MM.1S (cell line): ENCODE measurements at regions not wholly inside any gene's neighbourhood (a gene's known extent, or its start where the extent isn't known, plus 50 kb on each side); places are given as distances from the start of the nearest gene placed in this dataset.

Experiments
- DNase-seq: peaks from one replicate; pipeline ENCODE4 v3.0.0-alpha.2; 2015
- H2AFZ ChIP-seq: fragments of 300-600 bp; sonication (generic); 2 replicates; pipeline ENCODE4 v1.6.0; 2016; ENCODE audit warnings: antibody characterized with exemption, low read length
- H3F3A ChIP-seq: fragments of 300-600 bp; sonication (generic); 2 replicates; pipeline ENCODE4 v1.6.1; 2016; ENCODE audit warnings: mild to moderate bottlenecking, antibody characterized with exemption, low read length, moderate library complexity, mixed read lengths; ENCODE audit not compliant: insufficient read depth
- H3K27ac ChIP-seq: fragments of 300-600 bp; sonication (generic); 2 replicates; pipeline ENCODE4 v1.5.1; 2016; ENCODE audit warnings: mild to moderate bottlenecking, low read length
- H3K27me3 ChIP-seq: fragments of 300-600 bp; sonication (generic); replicated peaks from 2 replicates; pipeline ENCODE4 v1.6.0; 2016; ENCODE audit warnings: low read length; ENCODE audit not compliant: insufficient read depth
- H3K36me3 ChIP-seq: fragments of 300-600 bp; sonication (generic); replicated peaks from 2 replicates; pipeline ENCODE4 v1.6.1; 2016; ENCODE audit warnings: mild to moderate bottlenecking, low read length, mixed read lengths; ENCODE audit not compliant: insufficient read depth
- H3K4me1 ChIP-seq: fragments of 300-600 bp; sonication (generic); 2 replicates; pipeline ENCODE4 v1.6.1; 2016; ENCODE audit warnings: low read length, mixed read lengths
- H3K4me2 ChIP-seq: fragments of 300-600 bp; sonication (generic); 2 replicates; pipeline ENCODE4 v1.6.0; 2016; ENCODE audit warnings: low read depth, low read length
- H3K4me3 ChIP-seq: fragments of 300-600 bp; sonication (generic); 2 replicates; pipeline ENCODE4 v1.5.1; 2016; ENCODE audit warnings: low read length, mixed read lengths
- H3K79me2 ChIP-seq: fragments of 300-600 bp; sonication (generic); 2 replicates; pipeline ENCODE4 v1.6.1; 2016; ENCODE audit warnings: mixed run types, low read length, mixed read lengths
- H3K9ac ChIP-seq: fragments of 300-600 bp; sonication (generic); 2 replicates; pipeline ENCODE4 v1.6.1; 2016; ENCODE audit warnings: low read length, mixed read lengths
- H3K9me2 ChIP-seq: fragments of 300-600 bp; sonication (generic); replicated peaks from 2 replicates; pipeline ENCODE4 v1.6.1; 2016; ENCODE audit warnings: mild to moderate bottlenecking, low read length, mixed read lengths; ENCODE audit not compliant: insufficient read depth
- H3K9me3 ChIP-seq: fragments of 300-600 bp; sonication (generic); replicated peaks from 2 replicates; pipeline ENCODE4 v1.6.1; 2016; ENCODE audit warnings: mild to moderate bottlenecking, low read length, mixed read lengths; ENCODE audit not compliant: insufficient read depth
- H4K20me1 ChIP-seq: fragments of 300-600 bp; sonication (generic); 2 replicates; pipeline ENCODE4 v1.6.1; 2016; ENCODE audit warnings: mild to moderate bottlenecking, low read length, moderate library complexity, mixed read lengths; ENCODE audit not compliant: insufficient read depth
- CTCF ChIP-seq: fragments of 300-600 bp; sonication (generic); IDR thresholded peaks from 2 replicates; pipeline ENCODE4 v1.5.1; 2016; ENCODE audit warnings: antibody characterized with exemption, low read length, mixed read lengths
- EZH2 ChIP-seq: fragments of 300-600 bp; sonication (generic); optimal IDR thresholded peaks from 2 replicates; pipeline ENCODE3; 2017; ENCODE audit warnings: low read depth, mild to moderate bottlenecking, antibody characterized with exemption, low read length, mixed read lengths
- EZH2phosphoT487 ChIP-seq: fragments of 300-600 bp; sonication (generic); IDR thresholded peaks from 2 replicates; pipeline ENCODE4 v1.6.1; 2018; ENCODE audit warnings: antibody characterized with exemption, low read length

DNA sequence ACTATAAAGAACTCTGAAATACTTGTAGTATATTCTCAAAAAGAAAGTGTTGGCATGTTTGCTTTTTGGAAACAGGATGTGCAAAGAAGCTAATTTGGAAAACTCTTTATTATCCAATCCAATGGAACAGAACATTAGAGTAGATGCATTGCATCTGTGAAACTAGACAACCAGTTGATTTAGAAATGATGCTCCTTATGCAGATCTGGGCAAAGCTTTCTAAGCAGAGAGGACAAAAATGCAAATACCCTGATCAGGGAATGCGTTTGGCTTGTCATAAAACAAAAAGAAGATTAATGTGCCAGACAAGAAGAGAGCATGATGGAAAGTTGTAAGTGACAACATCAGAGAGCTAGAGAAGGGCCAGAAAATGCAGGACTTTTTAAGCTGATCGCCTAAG is 142.3 kb downstream of the RCHY1 start:
- Histone ChIP-seq H3F3A (no peaks in the 10 kb centered on the region), H3K9me2 (no peaks in the 10 kb centered on the region), H4K20me1 (no peaks in the 10 kb centered on the region), H3K4me1 (no peaks in the 10 kb centered on the region), H3K4me2 (no peak overlapping the region), H3K36me3 (no peaks in the 10 kb centered on the region), H3K9ac (no peak overlapping the region), H3K4me3 (no peak overlapping the region), H2AFZ (no peak overlapping the region), H3K79me2 (no peaks in the 10 kb centered on the region), H3K27ac (no peak overlapping the region), H3K9me3 (no peaks in the 10 kb centered on the region), H3K27me3 (no peaks in the 10 kb centered on the region)
- DNase-seq, result no peak
- no peak for TF ChIP-seq EZH2
- TF ChIP-seq CTCF, result no peak
- no peak for TF ChIP-seq EZH2phosphoT487

DNA sequence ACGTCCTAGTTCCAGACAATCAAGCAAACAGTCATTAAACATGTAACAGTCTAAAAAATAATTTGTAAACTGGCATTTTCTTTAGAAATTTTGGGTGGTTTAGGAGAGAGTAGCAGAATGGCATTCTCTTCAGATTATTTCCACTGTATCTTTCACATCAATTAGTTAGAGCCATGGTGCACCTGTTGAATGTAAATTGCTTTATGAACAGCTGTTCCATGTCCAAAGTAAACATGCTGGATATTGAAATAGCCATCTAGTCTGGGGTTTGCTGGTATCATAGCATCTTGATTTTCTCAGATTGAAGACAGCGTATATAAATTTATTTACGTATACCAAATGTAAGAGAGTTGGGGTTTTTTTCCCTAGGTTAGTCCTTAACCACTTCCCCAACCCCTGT is 143.6 kb downstream of the RCHY1 start:
- Histone ChIP-seq H3K27ac (no peak overlapping the region), H3K9me2 (no peaks in the 10 kb centered on the region), H3K4me1 (no peaks in the 10 kb centered on the region), H3K36me3 (no peaks in the 10 kb centered on the region), H3K9ac (no peak overlapping the region), H3F3A (no peaks in the 10 kb centered on the region), H3K9me3 (no peaks in the 10 kb centered on the region), H3K79me2 (no peaks in the 10 kb centered on the region), H3K4me3 (no peak overlapping the region), H4K20me1 (no peaks in the 10 kb centered on the region), H3K27me3 (no peaks in the 10 kb centered on the region), H2AFZ (no peak overlapping the region), H3K4me2 (no peak overlapping the region)
- no peak for TF ChIP-seq EZH2phosphoT487
- TF ChIP-seq EZH2, result no peak
- TF ChIP-seq CTCF, result no peak
- no peak for DNase-seq

DNA sequence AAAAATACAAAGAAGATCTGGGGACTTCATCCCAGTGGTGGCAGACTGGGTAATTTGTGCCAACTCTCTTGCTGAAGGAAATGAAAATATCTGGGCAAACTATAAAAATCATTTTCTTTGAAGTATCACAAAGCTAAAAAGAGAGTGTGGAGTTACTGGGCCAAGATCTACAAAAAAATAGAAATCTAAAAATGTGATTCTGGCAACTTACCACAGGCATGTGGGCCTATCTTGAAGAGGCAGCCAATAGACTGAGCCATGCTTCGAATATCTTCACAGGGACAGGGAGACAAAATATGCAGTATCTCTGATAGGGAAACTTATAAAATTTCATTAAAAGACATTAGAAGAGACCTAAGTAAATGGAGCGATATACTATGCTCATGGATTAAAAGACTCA is 168.8 kb downstream of the RCHY1 start:
- no peaks in the 10 kb centered on the region for H4K20me1 ChIP-seq
- DNase-seq, result no peak
- TF ChIP-seq CTCF (no peak), EZH2phosphoT487 (no peak), EZH2 (no peak)
- no peaks in the 10 kb centered on the region for H3F3A ChIP-seq
- H3K9ac ChIP-seq, result no peak overlapping the region
- no peaks in the 10 kb centered on the region for H3K9me2 ChIP-seq
- H2AFZ ChIP-seq, result no peak overlapping the region
- H3K27me3 ChIP-seq, result no peaks in the 10 kb centered on the region
- no peak overlapping the region for H3K27ac ChIP-seq
- H3K36me3 ChIP-seq, result no peaks in the 10 kb centered on the region
- H3K4me1 ChIP-seq, result no peaks in the 10 kb centered on the region
- no peak overlapping the region for H3K4me3 ChIP-seq
- no peak overlapping the region for H3K4me2 ChIP-seq
- H3K9me3 ChIP-seq, result no peaks in the 10 kb centered on the region
- H3K79me2 ChIP-seq, result no peaks in the 10 kb centered on the region

GRCh38 chr4:75344915-75345314 is 169.3 kb downstream of the RCHY1 start:
- Histone ChIP-seq H3K9me2 (no peaks in the 10 kb centered on the region), H2AFZ (no peak overlapping the region), H3K4me1 (no peaks in the 10 kb centered on the region), H3K9me3 (no peaks in the 10 kb centered on the region), H3K9ac (no peak overlapping the region), H3F3A (no peaks in the 10 kb centered on the region), H3K36me3 (no peaks in the 10 kb centered on the region), H4K20me1 (no peaks in the 10 kb centered on the region), H3K27me3 (no peaks in the 10 kb centered on the region), H3K27ac (no peak overlapping the region), H3K4me2 (no peak overlapping the region), H3K4me3 (no peak overlapping the region), H3K79me2 (no peaks in the 10 kb centered on the region)
- DNase-seq, result no peak
- no peak for TF ChIP-seq EZH2
- TF ChIP-seq CTCF, result no peak
- no peak for TF ChIP-seq EZH2phosphoT487
